T47D (cell line): ENCODE measurements at regions not wholly inside any gene's neighbourhood (a gene's known extent, or its start where the extent isn't known, plus 50 kb on each side); places are given as distances from the start of the nearest gene placed in this dataset.
"Not testable (repeated sequence)": the region's sequence is repeated elsewhere in the genome, so short reads cannot be mapped to it uniquely, and the experiment has no call there.

Experiments
- DNase-seq, 2 experiments: peaks; one replicate each; pipeline versions ENCODE4 v3.0.0 to v3.0.0-alpha.2; 2011 to 2012; ENCODE audit warnings: low read depth in 1 of 2, low spot score in 1 of 2
- JUND ChIP-seq: IDR thresholded peaks from 2 replicates; pipeline ENCODE4 v1.6.1; 2012; ENCODE audit warnings: low read depth
- in situ Hi-C: cut with HindIII; loops from 2 replicates; pipeline ENCODE4 v1.10.0; 2016; ENCODE audit warnings: low sequenced_read_pairs, low pct_unique_long_range_greater_than_20kb

- DNase-seq = no peak
- in situ Hi-C loops = no loop called here
- TF ChIP-seq JUND = no peak
These were observed 159.9 kb downstream of the SOX4 start for GRCh38 chr6:21753241-21754108.

GRCh38 chr6:21754891-21755290 is 161.3 kb downstream of the SOX4 start:
- TF ChIP-seq JUND = no peak
- DNase-seq = no peak
- in situ Hi-C loops = no loop called here

GRCh38 chr6:21756487-21756886 is 162.9 kb downstream of the SOX4 start:
- in situ Hi-C loops = no loop called here
- no peak for TF ChIP-seq JUND
- no peak for DNase-seq

- in situ Hi-C loops = not testable (repeated sequence)
These were observed 163.8 kb downstream of the SOX4 start for GRCh38 chr6:21757392-21757791.

GRCh38 chr6:21759721-21760120 is 166.2 kb downstream of the SOX4 start:
- TF ChIP-seq JUND = no peak
- no peak for DNase-seq
- in situ Hi-C loops = no loop called here

More at GRCh38 chr6:21757392-21757791, 163.8 kb downstream of the SOX4 start:
- DNase-seq = not testable (repeated sequence)

GRCh38 chr6:21761053-21761730 is 167.6 kb downstream of the SOX4 start:
- in situ Hi-C loops, DNase-seq: not testable (repeated sequence)

- no peak for TF ChIP-seq JUND
- peak in 1 of 2 experiments; percentile 76 for DNase-seq
- in situ Hi-C loops = no loop called here
These were observed 171.4 kb downstream of the SOX4 start for GRCh38 chr6:21764989-21765388.

- in situ Hi-C loops = no loop called here
- no peak for TF ChIP-seq JUND
- no peak for DNase-seq
These were observed 174.5 kb downstream of the SOX4 start for GRCh38 chr6:21767891-21768648.

GRCh38 chr6:21769405-21769861 is 175.9 kb downstream of the SOX4 start:
- in situ Hi-C loops = no loop called here
- DNase-seq = no peak
- TF ChIP-seq JUND = no peak

- in situ Hi-C loops = no loop called here
- TF ChIP-seq JUND = no peak
- no peak for DNase-seq
These were observed 176.4 kb downstream of the SOX4 start for GRCh38 chr6:21769968-21770367.

- in situ Hi-C loops = no loop called here
- no peak for TF ChIP-seq JUND
- DNase-seq = no peak
These were observed 178.2 kb downstream of the SOX4 start for GRCh38 chr6:21771626-21772320.

GRCh38 chr6:21772477-21772876 is 178.9 kb downstream of the SOX4 start:
- in situ Hi-C loops = no loop called here
- TF ChIP-seq JUND = no peak
- no peak for DNase-seq
